ENCODE measurements at regions not wholly inside any gene's neighbourhood (a gene's known extent, or its start where the extent isn't known, plus 50 kb on each side); places are given as distances from the start of the nearest gene placed in this dataset.

- TF ChIP-seq CTCF (IDR thresholded peaks at IDR 0.05), result no peak
- no peak for TF ChIP-seq POLR2A (IDR thresholded peaks at IDR 0.05)
Measured at GRCh38 chr3:80239301-80239700, 471.5 kb upstream of the ROBO1 start.

All from esophagus squamous epithelium (tissue), 4 donors.